ENCODE measurements at regions not wholly inside any gene's neighbourhood (a gene's known extent, or its start where the extent isn't known, plus 50 kb on each side); places are given as distances from the start of the nearest gene placed in this dataset.
A peak's percentile ranks its signal among the peaks of the same experiment; 100 is the strongest.

GRCh38 chr1:25038699-25039098 is 108.6 kb upstream of the RUNX3 start:
- Histone ChIP-seq H3K4me1 (no peaks in the 10 kb centered on the region), H3K27ac (no peak overlapping the region), H3K4me2 (no peak overlapping the region), H3K9me3 (no peaks in the 10 kb centered on the region), H3K4me3 (no peak overlapping the region)
- FAIRE-seq (no peak), ATAC-seq (no peak), DNase-seq (ENCODE audit: low read depth in 1 of 2, low spot score in 1 of 2) (no peak)
- POLR2A ChIA-PET: no interaction called here
- 56% methylated on average over 4 of the region's 4 CpGs for WGBS (ENCODE audit: missing lambda C conversion rate)
- TF ChIP-seq RCOR1 (IDR thresholded peaks at IDR 0.05; ENCODE audit: low read depth, low read length) (no peak), FOSL2 (IDR thresholded peaks at IDR 0.05) (no peak), FOSL2 (CRISPR knock-in tag; IDR thresholded peaks at IDR 0.05) (no peak), ESRRA (IDR thresholded peaks at IDR 0.05; ENCODE audit: borderline replicate concordance, low read length) (no peak), RNF2 (IDR thresholded peaks at IDR 0.05; ENCODE audit: borderline replicate concordance, low read depth) (no peak), POLR2A (IDR thresholded peaks at IDR 0.05; ENCODE audit: low read length) (no peak), FOSB (CRISPR knock-in tag; IDR thresholded peaks at IDR 0.05) (no peak), RAD21 (conservative IDR thresholded peaks at IDR 0.05 in 1 of 2, IDR thresholded peaks at IDR 0.05 in 1 of 2) (no peak), KDM1A (IDR thresholded peaks at IDR 0.05; ENCODE audit: low read depth) (no peak)
- CTCF ChIA-PET: interaction anchor here (0.6 to 9.7 kb wide), 11 partner anchors 9 to 191 kb away, joined by 3 to 79 read pairs (median 6); partner anchors contain the start of gene RUNX3

GRCh38 chr1:25037174-25038074 is 107.3 kb upstream of the RUNX3 start:
- peak; percentile 54 to 60 for DNase-seq (ENCODE audit: low read depth in 1 of 2, low spot score in 1 of 2)
- Histone ChIP-seq H3K4me2 (peak overlapping the region; percentile 22; the same call in 1 of the 3 replicates), H3K4me3 (no peak overlapping the region), H3K9me3 (no peaks in the 10 kb centered on the region), H3K4me1 (no peaks in the 10 kb centered on the region), H3K27ac (0 out of 6 replicates have a peak overlapping the region, but pooled peaks of 1 of the 2 experiments have one; percentile 29)
- 20% methylated on average over 8 of the region's 11 CpGs for WGBS (ENCODE audit: missing lambda C conversion rate)
- ATAC-seq: peak; percentile 38 to 78; a peak in 3 of 6 replicates
- CTCF ChIA-PET: interaction anchor here (0.7 to 9.7 kb wide), 36 partner anchors 9 to 189 kb away, joined by 3 to 79 read pairs (median 4); partner anchors contain the start of gene RUNX3
- POLR2A ChIA-PET: no interaction called here
- no peak for FAIRE-seq
- TF ChIP-seq ZSCAN20 (CRISPR knock-in tag; IDR thresholded peaks at IDR 0.05) (no peak), BHLHE40 (IDR thresholded peaks at IDR 0.05; ENCODE audit: low read depth, low read length) (no peak), PHF8 (IDR thresholded peaks at IDR 0.05; ENCODE audit: borderline replicate concordance, low read depth) (no peak), HOXB13 (CRISPR knock-in tag; IDR thresholded peaks at IDR 0.05; ENCODE audit: low read depth) (no peak), RCOR1 (IDR thresholded peaks at IDR 0.05; ENCODE audit: low read depth, low read length) (no peak), FOXS1 (CRISPR knock-in tag; IDR thresholded peaks at IDR 0.05) (no peak), RARB (CRISPR knock-in tag; IDR thresholded peaks at IDR 0.05) (no peak), NPAS2 (CRISPR knock-in tag; IDR thresholded peaks at IDR 0.05; ENCODE audit: borderline replicate concordance) (no peak), USF2 (IDR thresholded peaks at IDR 0.05) (no peak), CBX2 (IDR thresholded peaks at IDR 0.05; ENCODE audit: borderline replicate concordance, low read depth) (no peak), RNF2 (IDR thresholded peaks at IDR 0.05; ENCODE audit: borderline replicate concordance, low read depth) (no peak), MYC (IDR thresholded peaks at IDR 0.05; ENCODE audit: borderline replicate concordance, low read length) (no peak), KDM1A (IDR thresholded peaks at IDR 0.05; ENCODE audit: low read depth) (no peak), SMC3 (IDR thresholded peaks at IDR 0.05) (peak; percentile 28; the same call in 1 of the 3 replicates), HEYL (CRISPR knock-in tag; IDR thresholded peaks at IDR 0.05) (no peak)
- TF ChIP-seq, protein P1, sequence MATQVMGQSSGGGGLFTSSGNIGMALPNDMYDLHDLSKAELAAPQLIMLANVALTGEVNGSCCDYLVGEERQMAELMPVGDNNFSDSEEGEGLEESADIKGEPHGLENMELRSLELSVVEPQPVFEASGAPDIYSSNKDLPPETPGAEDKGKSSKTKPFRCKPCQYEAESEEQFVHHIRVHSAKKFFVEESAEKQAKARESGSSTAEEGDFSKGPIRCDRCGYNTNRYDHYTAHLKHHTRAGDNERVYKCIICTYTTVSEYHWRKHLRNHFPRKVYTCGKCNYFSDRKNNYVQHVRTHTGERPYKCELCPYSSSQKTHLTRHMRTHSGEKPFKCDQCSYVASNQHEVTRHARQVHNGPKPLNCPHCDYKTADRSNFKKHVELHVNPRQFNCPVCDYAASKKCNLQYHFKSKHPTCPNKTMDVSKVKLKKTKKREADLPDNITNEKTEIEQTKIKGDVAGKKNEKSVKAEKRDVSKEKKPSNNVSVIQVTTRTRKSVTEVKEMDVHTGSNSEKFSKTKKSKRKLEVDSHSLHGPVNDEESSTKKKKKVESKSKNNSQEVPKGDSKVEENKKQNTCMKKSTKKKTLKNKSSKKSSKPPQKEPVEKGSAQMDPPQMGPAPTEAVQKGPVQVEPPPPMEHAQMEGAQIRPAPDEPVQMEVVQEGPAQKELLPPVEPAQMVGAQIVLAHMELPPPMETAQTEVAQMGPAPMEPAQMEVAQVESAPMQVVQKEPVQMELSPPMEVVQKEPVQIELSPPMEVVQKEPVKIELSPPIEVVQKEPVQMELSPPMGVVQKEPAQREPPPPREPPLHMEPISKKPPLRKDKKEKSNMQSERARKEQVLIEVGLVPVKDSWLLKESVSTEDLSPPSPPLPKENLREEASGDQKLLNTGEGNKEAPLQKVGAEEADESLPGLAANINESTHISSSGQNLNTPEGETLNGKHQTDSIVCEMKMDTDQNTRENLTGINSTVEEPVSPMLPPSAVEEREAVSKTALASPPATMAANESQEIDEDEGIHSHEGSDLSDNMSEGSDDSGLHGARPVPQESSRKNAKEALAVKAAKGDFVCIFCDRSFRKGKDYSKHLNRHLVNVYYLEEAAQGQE (IDR thresholded peaks at IDR 0.05): no peak
- TF ChIP-seq, protein P2, sequence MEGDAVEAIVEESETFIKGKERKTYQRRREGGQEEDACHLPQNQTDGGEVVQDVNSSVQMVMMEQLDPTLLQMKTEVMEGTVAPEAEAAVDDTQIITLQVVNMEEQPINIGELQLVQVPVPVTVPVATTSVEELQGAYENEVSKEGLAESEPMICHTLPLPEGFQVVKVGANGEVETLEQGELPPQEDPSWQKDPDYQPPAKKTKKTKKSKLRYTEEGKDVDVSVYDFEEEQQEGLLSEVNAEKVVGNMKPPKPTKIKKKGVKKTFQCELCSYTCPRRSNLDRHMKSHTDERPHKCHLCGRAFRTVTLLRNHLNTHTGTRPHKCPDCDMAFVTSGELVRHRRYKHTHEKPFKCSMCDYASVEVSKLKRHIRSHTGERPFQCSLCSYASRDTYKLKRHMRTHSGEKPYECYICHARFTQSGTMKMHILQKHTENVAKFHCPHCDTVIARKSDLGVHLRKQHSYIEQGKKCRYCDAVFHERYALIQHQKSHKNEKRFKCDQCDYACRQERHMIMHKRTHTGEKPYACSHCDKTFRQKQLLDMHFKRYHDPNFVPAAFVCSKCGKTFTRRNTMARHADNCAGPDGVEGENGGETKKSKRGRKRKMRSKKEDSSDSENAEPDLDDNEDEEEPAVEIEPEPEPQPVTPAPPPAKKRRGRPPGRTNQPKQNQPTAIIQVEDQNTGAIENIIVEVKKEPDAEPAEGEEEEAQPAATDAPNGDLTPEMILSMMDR (IDR thresholded peaks at IDR 0.05): peak; percentile 48
- TF ChIP-seq, protein P3, sequence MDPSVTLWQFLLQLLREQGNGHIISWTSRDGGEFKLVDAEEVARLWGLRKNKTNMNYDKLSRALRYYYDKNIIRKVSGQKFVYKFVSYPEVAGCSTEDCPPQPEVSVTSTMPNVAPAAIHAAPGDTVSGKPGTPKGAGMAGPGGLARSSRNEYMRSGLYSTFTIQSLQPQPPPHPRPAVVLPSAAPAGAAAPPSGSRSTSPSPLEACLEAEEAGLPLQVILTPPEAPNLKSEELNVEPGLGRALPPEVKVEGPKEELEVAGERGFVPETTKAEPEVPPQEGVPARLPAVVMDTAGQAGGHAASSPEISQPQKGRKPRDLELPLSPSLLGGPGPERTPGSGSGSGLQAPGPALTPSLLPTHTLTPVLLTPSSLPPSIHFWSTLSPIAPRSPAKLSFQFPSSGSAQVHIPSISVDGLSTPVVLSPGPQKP (IDR thresholded peaks at IDR 0.05; ENCODE audit: low read depth, low read length): no peak
- TF ChIP-seq, protein P4, sequence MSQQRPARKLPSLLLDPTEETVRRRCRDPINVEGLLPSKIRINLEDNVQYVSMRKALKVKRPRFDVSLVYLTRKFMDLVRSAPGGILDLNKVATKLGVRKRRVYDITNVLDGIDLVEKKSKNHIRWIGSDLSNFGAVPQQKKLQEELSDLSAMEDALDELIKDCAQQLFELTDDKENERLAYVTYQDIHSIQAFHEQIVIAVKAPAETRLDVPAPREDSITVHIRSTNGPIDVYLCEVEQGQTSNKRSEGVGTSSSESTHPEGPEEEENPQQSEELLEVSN (IDR thresholded peaks at IDR 0.05; ENCODE audit: borderline replicate concordance, low read depth): no peak
- TF ChIP-seq, protein P5, sequence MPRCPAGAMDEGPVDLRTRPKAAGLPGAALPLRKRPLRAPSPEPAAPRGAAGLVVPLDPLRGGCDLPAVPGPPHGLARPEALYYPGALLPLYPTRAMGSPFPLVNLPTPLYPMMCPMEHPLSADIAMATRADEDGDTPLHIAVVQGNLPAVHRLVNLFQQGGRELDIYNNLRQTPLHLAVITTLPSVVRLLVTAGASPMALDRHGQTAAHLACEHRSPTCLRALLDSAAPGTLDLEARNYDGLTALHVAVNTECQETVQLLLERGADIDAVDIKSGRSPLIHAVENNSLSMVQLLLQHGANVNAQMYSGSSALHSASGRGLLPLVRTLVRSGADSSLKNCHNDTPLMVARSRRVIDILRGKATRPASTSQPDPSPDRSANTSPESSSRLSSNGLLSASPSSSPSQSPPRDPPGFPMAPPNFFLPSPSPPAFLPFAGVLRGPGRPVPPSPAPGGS (IDR thresholded peaks at IDR 0.05): no peak

Measured in A549 (cell line).